H1 (cell line): ENCODE measurements at regions not wholly inside any gene's neighbourhood (a gene's known extent, or its start where the extent isn't known, plus 50 kb on each side); places are given as distances from the start of the nearest gene placed in this dataset.

ENCODE experiments used
- CTCF ChIA-PET: fragments of 300-600 bp; sonication (Branson Sonifier 250); formaldehyde crosslinking; loops from one replicate; lab custom pipeline; 2021; ENCODE audit not compliant: partially characterized antibody; lab: Charles Lee
- POLR2A ChIA-PET: fragments of 300-600 bp; sonication (Branson Sonifier 250); formaldehyde crosslinking; loops from one replicate; lab custom pipeline; 2021; ENCODE audit warnings: inconsistent platforms; ENCODE audit not compliant: partially characterized antibody; lab: Charles Lee
- DNase-seq, 2 experiments: peaks; one replicate each; pipeline versions ENCODE4 v3.0.0 to v3.0.0-alpha.2; 2010 to 2022; ENCODE audit warnings: low spot score in 2 of 2, low read depth in 1 of 2, mixed read lengths in 1 of 2
- FAIRE-seq: peaks from 2 replicates; lab custom pipeline; 2011; peaks lifted over from hg19 to GRCh38; lab: Jason Lieb, UNC
- H2AFZ ChIP-seq: 2 replicates; pipeline ENCODE4 v1.8.1; 2012; ENCODE audit warnings: low read length, inconsistent platforms
- H2AK5ac ChIP-seq: 2 replicates; pipeline ENCODE4 v1.6.1; 2013; ENCODE audit warnings: low read depth, low read length
- H2BK120ac ChIP-seq: replicated peaks from 2 replicates; pipeline ENCODE3; 2013; ENCODE audit warnings: low read depth, low read length, inconsistent platforms
- H2BK12ac ChIP-seq: 2 replicates; pipeline ENCODE4 v1.6.1; 2013; ENCODE audit warnings: low read depth, low read length
- H2BK15ac ChIP-seq: 2 replicates; pipeline ENCODE4 v1.6.1; 2013; ENCODE audit warnings: low read length
- H2BK20ac ChIP-seq: 2 replicates; pipeline ENCODE4 v1.6.1; 2013; ENCODE audit warnings: low read length
- H2BK5ac ChIP-seq: 2 replicates; pipeline ENCODE4 v1.6.1; 2013; ENCODE audit warnings: low read depth, low read length
- H3K14ac ChIP-seq: 2 replicates; pipeline ENCODE4 v1.6.1; 2013; ENCODE audit warnings: inconsistent platforms; ENCODE audit not compliant: insufficient read length
- H3K18ac ChIP-seq: 2 replicates; pipeline ENCODE4 v1.6.1; 2013; ENCODE audit warnings: low read length; ENCODE audit errors: extremely low read depth
- H3K23ac ChIP-seq: 2 replicates; pipeline ENCODE4 v1.6.1; 2013; ENCODE audit warnings: inconsistent platforms; ENCODE audit not compliant: insufficient read length
- H3K23me2 ChIP-seq: 2 replicates; pipeline ENCODE4 v1.6.1; 2013; ENCODE audit warnings: low read depth, low read length
- H3K27ac ChIP-seq: 2 replicates; pipeline ENCODE4 v1.6.1; 2011; ENCODE audit warnings: low read depth, low read length, inconsistent platforms
- H3K27me3 ChIP-seq, 4 experiments: replicated peaks in 1 of 4; 1 replicate in 1 of 4; 2 replicates in 3 of 4; pipeline versions ENCODE4 v1.6.1 to v1.8.1; 2011 to 2013; ENCODE audit warnings: low read length in 3 of 4, mild to moderate bottlenecking in 3 of 4, inconsistent platforms in 2 of 4, mixed read lengths in 2 of 4, moderate library complexity in 1 of 4; ENCODE audit not compliant: control insufficient read depth in 3 of 4, insufficient read depth in 3 of 4; ENCODE audit errors: extremely low read depth in 1 of 4
- H3K36me3 ChIP-seq, 4 experiments: 2 replicates each; pipeline versions ENCODE4 v1.6.1 to v1.8.1; 2011 to 2013; ENCODE audit warnings: mild to moderate bottlenecking in 4 of 4, low read length in 3 of 4, moderate library complexity in 2 of 4, control low read depth in 1 of 4, inconsistent platforms in 1 of 4; ENCODE audit not compliant: insufficient read depth in 4 of 4, control insufficient read depth in 2 of 4
- H3K4ac ChIP-seq: replicated peaks from 2 replicates; pipeline ENCODE3; 2013; ENCODE audit warnings: low read length, low read depth, mixed read lengths, inconsistent platforms; ENCODE audit not compliant: insufficient read length
- H3K4me1 ChIP-seq, 4 experiments: replicated peaks in 1 of 4; 1 replicate in 1 of 4; 2 replicates in 3 of 4; pipeline versions ENCODE4 v1.6.1 to v1.8.1; 2011 to 2013; ENCODE audit warnings: low read length in 3 of 4, inconsistent platforms in 2 of 4, mixed read lengths in 1 of 4; ENCODE audit not compliant: insufficient read depth in 4 of 4, control insufficient read depth in 3 of 4
- H3K4me2 ChIP-seq, 2 experiments: 2 replicates each; pipeline versions ENCODE4 v1.6.1 to v1.8.1; 2011 to 2013; ENCODE audit warnings: low read depth in 2 of 2, low read length in 2 of 2, control low read depth in 1 of 2, inconsistent platforms in 1 of 2, mild to moderate bottlenecking in 1 of 2; ENCODE audit not compliant: insufficient read depth in 1 of 2
- H3K4me3 ChIP-seq, 4 experiments: fragments of 200-600, 300-600 bp in 1 of 4; sonication (generic), shearing (Covaris generic), sonication (Bioruptor Twin) in 1 of 4; 2 replicates each; pipeline versions ENCODE4 v1.5.1 to v1.8.1; 2011 to 2016; ENCODE audit warnings: low read length in 4 of 4, low read depth in 3 of 4, control low read depth in 2 of 4, inconsistent platforms in 2 of 4, mild to moderate bottlenecking in 2 of 4, mixed read lengths in 1 of 4, moderate library complexity in 1 of 4; ENCODE audit not compliant: insufficient read depth in 2 of 4; ENCODE audit errors: extremely low read depth in 1 of 4
- H3K56ac ChIP-seq: replicated peaks from 2 replicates; pipeline ENCODE3; 2013; ENCODE audit warnings: low read depth, mild to moderate bottlenecking, mixed read lengths, low read length, inconsistent platforms; ENCODE audit not compliant: insufficient read length
- H3K79me1 ChIP-seq: 2 replicates; pipeline ENCODE4 v1.6.1; 2013; ENCODE audit warnings: low read depth, low read length, control low read depth
- H3K79me2 ChIP-seq, 2 experiments: 2 replicates each; pipeline versions ENCODE4 v1.6.1 to v1.8.1; 2012 to 2013; ENCODE audit warnings: low read length in 2 of 2, mild to moderate bottlenecking in 2 of 2, inconsistent platforms in 1 of 2; ENCODE audit not compliant: insufficient read depth in 2 of 2, control insufficient read depth in 1 of 2
- H3K9ac ChIP-seq, 4 experiments: replicated peaks in 1 of 4; 1 replicate in 1 of 4; 2 replicates in 3 of 4; pipeline versions ENCODE4 v1.6.1 to v1.8.1; 2011 to 2013; ENCODE audit warnings: low read depth in 3 of 4, low read length in 3 of 4, control low read depth in 2 of 4, mild to moderate bottlenecking in 2 of 4, moderate library complexity in 2 of 4, inconsistent platforms in 1 of 4; ENCODE audit errors: extremely low read depth in 1 of 4
- H3K9me3 ChIP-seq, 2 experiments: 2 replicates each; pipeline versions ENCODE4 v1.6.1 to v1.8.1; 2012 to 2013; ENCODE audit warnings: mild to moderate bottlenecking in 2 of 2, moderate library complexity in 2 of 2, control low read depth in 1 of 2, inconsistent platforms in 1 of 2, low read depth in 1 of 2, low read length in 1 of 2, mixed read lengths in 1 of 2; ENCODE audit not compliant: insufficient read depth in 2 of 2
- H4K20me1 ChIP-seq, 2 experiments: replicated peaks in 1 of 2; 2 replicates each; pipeline versions ENCODE3 to v1.8.1; 2011 to 2013; ENCODE audit warnings: inconsistent platforms in 2 of 2, low read length in 2 of 2, mild to moderate bottlenecking in 1 of 2; ENCODE audit not compliant: insufficient read depth in 2 of 2, control insufficient read depth in 1 of 2
- H4K5ac ChIP-seq: 2 replicates; pipeline ENCODE4 v1.6.1; 2013; ENCODE audit warnings: low read length, low read depth, mixed read lengths, inconsistent platforms; ENCODE audit not compliant: insufficient read length
- H4K8ac ChIP-seq: 2 replicates; pipeline ENCODE4 v1.8.0; 2013; ENCODE audit warnings: mild to moderate bottlenecking, moderate library complexity, low read length, inconsistent platforms; ENCODE audit not compliant: insufficient read depth; ENCODE audit errors: extremely low read depth
- H4K91ac ChIP-seq: replicated peaks from 2 replicates; pipeline ENCODE3; 2013; ENCODE audit warnings: low read length, mixed read lengths, inconsistent platforms; ENCODE audit not compliant: insufficient read length
- POLR2A ChIP-seq, 2 experiments: IDR thresholded peaks; 1 replicate in 1 of 2; 2 replicates in 1 of 2; pipeline ENCODE4 v1.6.1; 2011; ENCODE audit warnings: low read depth in 2 of 2, low read length in 2 of 2, mild to moderate bottlenecking in 2 of 2; ENCODE audit errors: control extremely low read depth in 1 of 2
- WGBS, 2 experiments: shearing (Covaris generic) in 1 of 2; methylation state at CpG; one replicate each; pipeline versions ENCODE4 v1.1.6 to v1.1.7; 2013 to 2015; ENCODE audit warnings: low lambda C conversion rate in 2 of 2, mixed read lengths in 2 of 2, inconsistent platforms in 1 of 2, low coverage in 1 of 2, missing lambda C conversion rate in 1 of 2; ENCODE audit not compliant: insufficient replicate concordance in 2 of 2, insufficient coverage in 1 of 2, insufficient read length in 1 of 2; ENCODE audit errors: extremely low coverage in 1 of 2, missing lambda C conversion rate in 1 of 2; 5-methylcytosine and 5-hydroxymethylcytosine counted together

GRCh38 chr1:233442026-233442780 lies 114.7 kb downstream of the MAP3K21 start:
- Histone ChIP-seq H3K79me2 (no peaks in the 10 kb centered on the region), H3K36me3 (no peaks in the 10 kb centered on the region), H3K4me2 (no peak overlapping the region), H2AFZ (no peak overlapping the region), H3K18ac (no peak overlapping the region), H4K5ac (no peak overlapping the region), H2BK12ac (no peak overlapping the region), H3K4me1 (peaks cover 0 to 6% (median 2%) of the 10 kb centered on the region in 4 experiments; a peak in 2 of 7 replicates), H3K79me1 (no peaks in the 10 kb centered on the region), H3K56ac (no peak overlapping the region), H3K23me2 (no peaks in the 10 kb centered on the region), H3K4ac (no peak overlapping the region), H2BK5ac (no peak overlapping the region), H2BK20ac (no peak overlapping the region), H4K91ac (no peak overlapping the region), H4K8ac (no peak overlapping the region), H4K20me1 (no peaks in the 10 kb centered on the region), H3K23ac (no peak overlapping the region), H2BK15ac (no peak overlapping the region), H3K9ac (no peak overlapping the region), H3K27me3 (no peaks in the 10 kb centered on the region), H3K9me3 (peaks cover 12 to 16% of the 10 kb centered on the region in 2 experiments), H3K27ac (no peak overlapping the region), H3K4me3 (no peak overlapping the region), H3K14ac (no peak overlapping the region), H2BK120ac (no peak overlapping the region), H2AK5ac (no peak overlapping the region)
- CTCF ChIA-PET, result interaction anchor here (1.2 to 6.8 kb wide), 24 partner anchors 10 to 626 kb away, joined by 3 to 51 read pairs (median 7); partner anchors contain the start of gene SLC35F3
- TF ChIP-seq POLR2A (IDR thresholded peaks at IDR 0.05; ENCODE audit: control extremely low read depth in 1 of 2, low read depth in 2 of 2, low read length in 2 of 2), result no peak
- POLR2A ChIA-PET, result no interaction called here
- WGBS, 2 experiments, result 86% methylated on average over 8 of the region's 8 CpGs; no CpG with 5 or more reads in 1 of the 2 experiments
- DNase-seq (no peak), FAIRE-seq (no peak)
